NB4 (cell line): ENCODE measurements at regions not wholly inside any gene's neighbourhood (a gene's known extent, or its start where the extent isn't known, plus 50 kb on each side); places are given as distances from the start of the nearest gene placed in this dataset.

Experiments used
- MYC ChIP-seq: IDR thresholded peaks from 2 replicates; pipeline ENCODE4 v1.6.1; 2011; ENCODE audit warnings: low read depth, low read length
- POLR2A ChIP-seq: IDR thresholded peaks from 2 replicates; pipeline ENCODE4 v1.6.1; 2011; ENCODE audit warnings: mild to moderate bottlenecking; ENCODE audit not compliant: insufficient read length; ENCODE audit errors: extremely low read depth
- TF ChIP-seq, protein P1 (sequence below): IDR thresholded peaks from one replicate; pipeline ENCODE4 v1.5.1; 2012; ENCODE audit warnings: low read depth, low read length

DNA sequence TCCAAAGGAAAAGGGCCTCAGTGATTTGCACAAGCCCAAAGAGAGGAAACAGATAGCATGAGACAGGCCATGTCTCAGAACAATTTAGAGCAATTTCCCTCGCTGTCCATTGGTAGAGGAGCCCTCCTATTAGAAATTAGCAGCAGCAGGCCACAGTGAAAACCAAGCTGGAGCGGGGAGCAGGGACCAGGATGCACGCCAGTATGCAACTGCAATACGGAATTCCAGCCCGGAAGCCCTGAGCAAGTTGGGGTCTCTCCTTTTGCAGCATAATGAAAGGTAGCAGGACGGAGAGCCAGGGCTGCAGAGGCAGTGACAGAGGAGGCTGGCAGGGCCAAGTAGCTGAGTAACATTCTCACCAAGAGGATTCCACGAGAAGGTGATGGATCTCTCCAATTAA, 84.9 kb upstream of the CLMN start:
- TF ChIP-seq, protein P1, sequence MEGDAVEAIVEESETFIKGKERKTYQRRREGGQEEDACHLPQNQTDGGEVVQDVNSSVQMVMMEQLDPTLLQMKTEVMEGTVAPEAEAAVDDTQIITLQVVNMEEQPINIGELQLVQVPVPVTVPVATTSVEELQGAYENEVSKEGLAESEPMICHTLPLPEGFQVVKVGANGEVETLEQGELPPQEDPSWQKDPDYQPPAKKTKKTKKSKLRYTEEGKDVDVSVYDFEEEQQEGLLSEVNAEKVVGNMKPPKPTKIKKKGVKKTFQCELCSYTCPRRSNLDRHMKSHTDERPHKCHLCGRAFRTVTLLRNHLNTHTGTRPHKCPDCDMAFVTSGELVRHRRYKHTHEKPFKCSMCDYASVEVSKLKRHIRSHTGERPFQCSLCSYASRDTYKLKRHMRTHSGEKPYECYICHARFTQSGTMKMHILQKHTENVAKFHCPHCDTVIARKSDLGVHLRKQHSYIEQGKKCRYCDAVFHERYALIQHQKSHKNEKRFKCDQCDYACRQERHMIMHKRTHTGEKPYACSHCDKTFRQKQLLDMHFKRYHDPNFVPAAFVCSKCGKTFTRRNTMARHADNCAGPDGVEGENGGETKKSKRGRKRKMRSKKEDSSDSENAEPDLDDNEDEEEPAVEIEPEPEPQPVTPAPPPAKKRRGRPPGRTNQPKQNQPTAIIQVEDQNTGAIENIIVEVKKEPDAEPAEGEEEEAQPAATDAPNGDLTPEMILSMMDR: no peak
- TF ChIP-seq POLR2A (no peak), MYC (no peak)
